PC-9 (cell line): ENCODE measurements at regions not wholly inside any gene's neighbourhood (a gene's known extent, or its start where the extent isn't known, plus 50 kb on each side); places are given as distances from the start of the nearest gene placed in this dataset.

ENCODE experiments used
- EZH2 ChIP-seq: fragments of 200-600 bp; sonication (generic); IDR thresholded peaks from 2 replicates; pipeline ENCODE4 v1.8.0; 2017; ENCODE audit warnings: antibody characterized with exemption, low read depth
- TF ChIP-seq, protein P1 (sequence below): fragments of 200-600 bp; sonication (generic); conservative IDR thresholded peaks from 2 replicates; pipeline ENCODE4 v1.6.1; 2017; ENCODE audit warnings: mixed run types, antibody characterized with exemption, mild to moderate bottlenecking, moderate library complexity

- TF ChIP-seq, protein P1, sequence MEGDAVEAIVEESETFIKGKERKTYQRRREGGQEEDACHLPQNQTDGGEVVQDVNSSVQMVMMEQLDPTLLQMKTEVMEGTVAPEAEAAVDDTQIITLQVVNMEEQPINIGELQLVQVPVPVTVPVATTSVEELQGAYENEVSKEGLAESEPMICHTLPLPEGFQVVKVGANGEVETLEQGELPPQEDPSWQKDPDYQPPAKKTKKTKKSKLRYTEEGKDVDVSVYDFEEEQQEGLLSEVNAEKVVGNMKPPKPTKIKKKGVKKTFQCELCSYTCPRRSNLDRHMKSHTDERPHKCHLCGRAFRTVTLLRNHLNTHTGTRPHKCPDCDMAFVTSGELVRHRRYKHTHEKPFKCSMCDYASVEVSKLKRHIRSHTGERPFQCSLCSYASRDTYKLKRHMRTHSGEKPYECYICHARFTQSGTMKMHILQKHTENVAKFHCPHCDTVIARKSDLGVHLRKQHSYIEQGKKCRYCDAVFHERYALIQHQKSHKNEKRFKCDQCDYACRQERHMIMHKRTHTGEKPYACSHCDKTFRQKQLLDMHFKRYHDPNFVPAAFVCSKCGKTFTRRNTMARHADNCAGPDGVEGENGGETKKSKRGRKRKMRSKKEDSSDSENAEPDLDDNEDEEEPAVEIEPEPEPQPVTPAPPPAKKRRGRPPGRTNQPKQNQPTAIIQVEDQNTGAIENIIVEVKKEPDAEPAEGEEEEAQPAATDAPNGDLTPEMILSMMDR = no peak
- TF ChIP-seq EZH2 = no peak
These were observed 307.8 kb upstream of the TPK1 start for GRCh38 chr7:145143685-145144084.
